Chondrocyte (in vitro differentiated cells): ENCODE measurements at regions not wholly inside any gene's neighbourhood (a gene's known extent, or its start where the extent isn't known, plus 50 kb on each side); places are given as distances from the start of the nearest gene placed in this dataset.

Experiments used
- DNase-seq: peaks from one replicate; pipeline ENCODE4 v3.0.0; 2021; ENCODE audit warnings: mixed read lengths, low spot score
- H3K27ac Mint-ChIP-seq: one replicate; pipeline ENCODE4 v1.8.0; 2021; ENCODE audit warnings: mild to moderate bottlenecking, moderate library complexity, mixed read lengths; ENCODE audit not compliant: unreplicated experiment
- H3K27me3 Mint-ChIP-seq: 2 replicates; pipeline ENCODE4 v1.8.0; 2021; ENCODE audit warnings: low read depth, mixed read lengths
- H3K36me3 Mint-ChIP-seq: 2 replicates; pipeline ENCODE4 v1.8.0; 2021; ENCODE audit warnings: low read depth, mixed read lengths
- H3K4me1 Mint-ChIP-seq: 2 replicates; pipeline ENCODE4 v1.8.0; 2021; ENCODE audit warnings: low read depth, mild to moderate bottlenecking, mixed read lengths
- H3K4me3 Mint-ChIP-seq: one replicate; pipeline ENCODE4 v1.8.0; 2021; ENCODE audit warnings: mild to moderate bottlenecking, moderate library complexity, mixed read lengths; ENCODE audit not compliant: unreplicated experiment
- H3K9me3 Mint-ChIP-seq: 2 replicates; pipeline ENCODE4 v1.8.0; 2021; ENCODE audit warnings: low read depth, mixed read lengths
- CTCF ChIP-seq: fragments of 200-600 bp; sonication (generic); IDR thresholded peaks from 2 replicates; pipeline ENCODE4 v1.5.0; 2021; ENCODE audit warnings: antibody characterized with exemption, mild to moderate bottlenecking, moderate library complexity

GRCh38 chr7:69419934-69420333, 178.3 kb upstream of the AUTS2 start:
- no peak for TF ChIP-seq CTCF
- H3K4me1 Mint-ChIP-seq = peaks cover 40% of the 10 kb centered on the region
- no peak for DNase-seq
- no peak overlapping the region for H3K4me3 Mint-ChIP-seq
- no peaks in the 10 kb centered on the region for H3K27me3 Mint-ChIP-seq
- no peaks in the 10 kb centered on the region for H3K36me3 Mint-ChIP-seq
- peak overlapping the region; percentile 91 for H3K27ac Mint-ChIP-seq
- peaks cover 13% of the 10 kb centered on the region for H3K9me3 Mint-ChIP-seq

DNA sequence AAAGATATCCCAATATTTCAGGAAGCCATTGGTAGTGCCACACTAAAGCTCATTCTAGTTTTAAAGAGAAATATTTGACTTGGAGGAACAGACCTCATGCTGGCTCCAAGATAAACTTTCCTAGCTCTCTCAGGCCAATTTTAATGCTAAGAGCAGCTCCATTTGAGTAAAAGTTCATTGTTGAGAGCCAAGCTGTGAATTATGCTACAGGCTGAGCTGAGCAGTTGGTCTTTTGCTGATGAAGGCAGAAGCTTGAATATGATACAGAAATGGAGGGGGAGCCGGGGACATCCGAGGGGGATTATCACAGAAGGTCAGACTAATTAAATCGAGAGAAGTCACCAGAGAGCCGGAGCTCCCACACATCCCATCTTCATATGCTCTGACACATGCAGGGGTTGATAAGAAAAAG, 175.7 kb upstream of the AUTS2 start:
- Mint-ChIP-seq H3K27ac (peak overlapping the region; percentile 88), H3K27me3 (peaks cover 7% of the 10 kb centered on the region), H3K4me1 (peaks cover 40% of the 10 kb centered on the region), H3K9me3 (peaks cover 3% of the 10 kb centered on the region), H3K4me3 (no peak overlapping the region), H3K36me3 (no peaks in the 10 kb centered on the region)
- no peak for DNase-seq
- no peak for TF ChIP-seq CTCF

GRCh38 chr7:69426705-69427104, 171.6 kb upstream of the AUTS2 start:
- Mint-ChIP-seq H3K4me3 (no peak overlapping the region), H3K9me3 (no peaks in the 10 kb centered on the region), H3K27me3 (peaks cover 14% of the 10 kb centered on the region), H3K36me3 (no peaks in the 10 kb centered on the region), H3K4me1 (peaks cover 24% of the 10 kb centered on the region), H3K27ac (no peak overlapping the region)
- DNase-seq = no peak
- TF ChIP-seq CTCF = no peak

DNA sequence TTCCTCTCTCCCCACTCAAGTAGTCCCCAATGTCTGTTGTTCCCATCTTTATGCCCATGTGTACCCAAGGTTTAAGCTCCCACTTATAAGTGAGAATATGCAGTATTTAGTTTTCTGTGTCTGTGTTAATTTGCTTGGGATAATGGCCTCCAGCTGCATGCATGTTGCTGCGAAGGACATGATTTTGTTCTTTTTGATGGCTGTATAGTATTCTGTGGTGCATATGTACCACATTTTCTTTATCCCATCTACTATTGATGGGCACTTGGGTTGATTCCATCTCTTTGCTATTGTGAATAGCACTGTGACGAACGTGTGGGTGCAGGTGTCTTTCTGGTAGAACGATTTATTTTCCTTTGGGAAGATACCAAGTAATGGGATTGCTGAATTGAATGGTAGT, 170.2 kb upstream of the AUTS2 start:
- Mint-ChIP-seq H3K4me3 (no peak overlapping the region), H3K4me1 (peaks cover 11% of the 10 kb centered on the region), H3K27me3 (peaks cover 14% of the 10 kb centered on the region), H3K27ac (no peak overlapping the region), H3K9me3 (no peaks in the 10 kb centered on the region), H3K36me3 (no peaks in the 10 kb centered on the region)
- no peak for DNase-seq
- TF ChIP-seq CTCF = no peak

DNA sequence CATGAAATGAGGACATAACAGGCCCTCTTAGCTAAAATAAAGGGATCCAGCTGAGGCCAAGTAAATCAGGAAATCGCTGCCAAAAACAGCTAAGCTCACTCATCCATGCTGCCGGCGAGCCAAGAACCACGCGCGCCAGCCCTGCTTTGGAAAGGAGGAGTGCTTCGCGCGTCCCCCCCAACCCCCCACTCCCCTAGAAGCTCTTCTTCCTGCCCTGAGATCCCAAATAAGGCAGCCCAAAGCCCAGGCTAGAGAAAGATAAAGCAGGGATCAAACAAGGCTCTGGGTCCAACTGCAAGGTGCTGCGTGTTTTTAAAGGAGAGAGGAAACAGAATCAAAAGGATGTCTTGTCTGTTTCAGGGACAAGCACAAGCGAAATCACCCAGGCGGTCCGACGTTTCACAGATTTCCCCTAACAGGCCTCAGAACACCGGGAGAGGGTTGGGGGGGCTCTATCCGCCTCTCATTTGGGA, 168.3 kb upstream of the AUTS2 start:
- H3K27me3 Mint-ChIP-seq = peaks cover 23% of the 10 kb centered on the region
- no peaks in the 10 kb centered on the region for H3K9me3 Mint-ChIP-seq
- H3K4me1 Mint-ChIP-seq = peaks cover 7% of the 10 kb centered on the region
- H3K27ac Mint-ChIP-seq = no peak overlapping the region
- peaks cover 2% of the 10 kb centered on the region for H3K36me3 Mint-ChIP-seq
- DNase-seq = no peak
- H3K4me3 Mint-ChIP-seq = no peak overlapping the region
- TF ChIP-seq CTCF = no peak
